ENCODE measurements at regions not wholly inside any gene's neighbourhood (a gene's known extent, or its start where the extent isn't known, plus 50 kb on each side); places are given as distances from the start of the nearest gene placed in this dataset.

DNA sequence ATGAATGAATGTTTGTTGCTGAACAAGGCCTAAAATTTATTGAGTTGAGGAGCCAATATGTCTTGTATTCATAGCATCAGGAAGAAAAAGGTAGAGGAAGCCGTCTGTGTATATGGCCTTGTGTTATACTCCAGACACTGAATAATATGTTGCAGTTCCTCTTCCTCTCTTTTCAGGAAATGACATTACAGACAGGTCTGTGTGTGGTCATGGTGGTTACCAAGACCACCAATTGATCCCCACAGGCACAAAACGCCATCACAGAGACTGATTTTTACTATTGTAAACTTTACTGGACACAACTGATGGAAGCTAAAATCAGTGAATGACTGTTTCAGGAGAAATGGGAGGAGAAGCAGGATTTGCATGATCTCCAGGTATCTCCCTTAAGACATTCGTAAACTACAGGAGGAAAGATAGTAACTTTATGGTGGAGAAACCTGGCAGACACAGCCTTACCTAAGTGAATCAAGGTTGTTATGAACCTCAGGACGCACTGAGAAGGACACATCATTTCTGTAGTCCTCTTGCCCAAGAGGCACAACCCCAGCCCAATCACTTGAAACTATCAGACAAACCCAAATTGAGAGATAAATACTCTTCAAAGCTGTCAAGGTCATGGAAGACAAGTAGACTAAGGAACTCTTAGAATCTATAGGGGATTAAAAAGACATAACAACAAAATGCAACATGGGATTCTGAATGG, 334.1 kb upstream of the RGS6 start:
- DNase-seq (ENCODE audit: low read depth), result no peak

DNA sequence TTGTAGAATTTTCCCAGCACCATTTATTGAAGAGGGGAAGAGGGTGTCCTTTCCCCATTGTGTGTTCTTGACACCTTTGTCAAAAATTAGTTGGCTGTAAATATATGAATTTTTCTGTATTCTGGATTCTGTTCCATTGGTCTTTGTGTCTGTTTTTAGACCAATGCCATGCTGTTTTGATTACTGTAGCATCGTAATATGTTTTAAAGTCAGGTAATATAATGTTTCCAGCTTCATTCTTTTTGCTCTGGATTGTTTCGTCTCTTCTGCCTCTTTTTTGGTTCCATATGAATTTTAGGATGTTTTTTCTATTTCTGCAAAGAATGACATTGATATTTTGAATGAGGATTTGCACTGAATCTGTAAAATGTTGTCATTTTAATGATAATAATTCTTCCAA, 331.9 kb upstream of the RGS6 start:
- DNase-seq (ENCODE audit: low read depth), result no peak

DNA sequence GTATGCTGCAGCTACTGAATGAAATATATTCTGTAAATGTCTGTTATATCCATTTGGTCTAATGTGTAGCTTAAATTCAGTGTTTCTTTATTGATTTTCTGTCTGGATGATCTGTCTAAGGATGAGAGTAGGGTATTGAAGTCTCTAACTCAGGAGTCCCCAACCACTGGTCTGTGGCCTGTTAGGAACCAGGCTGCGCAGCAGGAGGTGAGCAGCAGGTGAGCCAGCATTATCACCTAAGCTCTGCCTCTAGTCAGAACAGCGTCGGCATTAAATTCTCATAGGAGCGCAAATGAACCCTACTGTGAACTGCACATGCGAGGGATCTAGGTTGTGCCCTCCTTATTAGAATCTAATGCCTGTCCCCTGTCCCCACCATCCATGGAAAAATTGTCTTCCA, 329.7 kb upstream of the RGS6 start:
- no peak for DNase-seq (ENCODE audit: low read depth)

DNA sequence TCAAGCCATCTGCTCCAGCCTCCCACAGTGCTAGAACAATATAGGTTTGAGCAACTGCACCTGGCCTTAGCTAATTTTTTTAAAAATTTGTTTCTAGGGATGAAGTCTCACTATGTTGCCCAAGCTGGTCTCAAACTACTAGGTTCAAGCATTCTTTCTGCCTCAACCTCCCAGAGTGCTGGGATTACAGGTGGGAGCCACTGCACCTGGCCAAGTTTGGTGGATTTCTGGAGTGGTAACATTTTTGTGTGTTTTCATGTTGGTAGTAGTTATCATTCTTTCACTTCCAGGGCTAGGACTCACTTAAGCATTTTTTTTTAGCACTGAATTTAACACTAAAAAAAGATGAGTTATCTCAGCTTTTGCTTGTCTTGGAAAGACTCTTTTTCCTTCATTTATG, 328.0 kb upstream of the RGS6 start:
- no peak for DNase-seq (ENCODE audit: low read depth)

DNA sequence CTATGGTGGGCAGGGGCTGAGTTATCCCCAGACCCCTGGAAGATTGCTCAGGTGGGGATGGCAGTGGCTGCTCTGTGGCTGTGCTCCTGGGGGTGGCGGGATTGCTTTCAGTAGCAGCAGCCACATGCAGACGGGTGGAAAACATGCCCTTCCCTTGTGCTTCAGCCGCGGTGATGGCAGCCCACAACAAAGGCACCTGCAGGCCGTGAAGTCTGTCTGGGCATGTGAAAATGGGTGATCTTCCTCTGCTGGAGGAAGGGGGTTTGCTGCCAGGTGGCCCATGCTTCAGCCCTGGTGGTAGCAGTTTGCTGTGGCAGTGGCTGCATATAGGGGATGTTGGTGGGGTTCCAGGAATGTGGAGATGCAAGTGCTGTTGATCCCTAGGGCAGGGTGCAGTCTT, 326.2 kb upstream of the RGS6 start:
- no peak for DNase-seq (ENCODE audit: low read depth)

DNA sequence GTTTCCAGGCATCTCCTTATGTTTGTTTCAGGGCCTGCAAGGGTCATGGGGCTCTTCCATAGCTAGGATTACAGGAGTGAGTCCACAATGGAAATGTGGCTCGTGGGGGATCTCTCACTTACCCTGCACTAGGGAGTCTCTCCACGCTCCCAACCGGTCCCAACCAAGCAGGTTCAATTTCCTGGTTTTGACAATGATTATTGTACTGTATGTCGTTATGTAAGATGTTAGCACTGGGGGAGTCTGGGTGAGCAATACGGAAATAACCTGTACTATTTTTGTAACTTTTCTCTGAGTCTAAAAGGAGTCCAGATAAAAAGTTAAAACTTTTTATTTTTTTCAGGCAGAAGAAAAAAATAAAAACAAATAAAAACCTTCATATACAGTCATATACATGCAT, 325.7 kb upstream of the RGS6 start:
- no peak for DNase-seq (ENCODE audit: low read depth)

DNA sequence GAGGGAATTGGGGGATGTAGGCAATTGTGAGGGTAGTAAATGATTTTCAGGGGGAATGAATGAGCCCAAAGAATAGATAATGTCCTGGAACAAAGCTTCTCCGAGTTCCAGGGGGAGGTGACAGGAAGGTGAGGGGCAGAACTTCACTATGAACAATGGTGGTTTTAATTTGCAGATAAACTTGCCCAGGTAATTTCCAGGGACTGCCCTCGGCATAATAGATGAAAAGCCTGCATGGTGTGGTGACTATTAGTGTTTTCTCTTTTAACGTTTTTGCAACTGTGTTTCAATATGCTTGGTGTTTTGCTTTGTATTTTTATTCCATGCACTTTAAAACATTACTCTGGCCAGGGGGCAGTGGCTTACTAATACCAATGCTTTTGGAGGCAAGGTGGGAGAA, 325.2 kb upstream of the RGS6 start:
- no peak for DNase-seq (ENCODE audit: low read depth)

DNA sequence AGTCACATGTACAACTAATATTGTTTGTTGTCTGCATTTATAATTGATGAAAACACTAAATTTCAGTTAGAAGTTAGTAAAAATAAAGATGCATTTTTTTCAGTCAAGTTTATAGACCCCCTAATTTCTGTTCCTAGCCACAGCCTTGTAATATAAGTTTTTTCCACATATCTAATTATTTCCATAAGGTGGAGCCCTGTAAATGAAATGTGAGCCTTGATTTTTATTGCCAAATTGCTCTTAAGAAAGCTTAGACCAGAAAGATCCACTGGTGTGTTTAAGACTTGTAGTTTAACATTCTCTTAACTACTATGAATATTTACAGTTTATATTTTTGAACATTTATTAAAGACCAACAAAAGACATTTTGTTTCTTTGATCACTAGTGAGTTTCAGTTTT, 322.1 kb upstream of the RGS6 start:
- DNase-seq (ENCODE audit: low read depth), result peak; percentile 31

DNA sequence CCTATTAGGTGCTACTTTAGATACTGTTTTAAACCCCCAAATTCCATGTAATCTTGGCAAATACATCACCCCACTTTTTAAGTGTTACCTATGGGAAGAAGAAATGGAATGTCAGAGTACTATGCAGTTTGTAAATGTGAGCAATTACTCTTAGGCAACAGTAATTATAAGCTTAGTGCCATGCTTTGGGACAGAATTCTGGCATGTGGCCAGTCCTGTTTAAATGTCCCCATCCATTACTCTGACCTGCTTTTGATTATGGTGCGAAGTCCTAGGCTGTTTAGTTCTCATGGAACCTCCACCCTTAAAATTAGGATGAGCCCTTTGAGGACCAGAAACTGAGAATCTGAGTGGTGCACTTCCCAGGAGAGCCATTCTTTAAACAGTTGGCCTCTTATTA, 321.4 kb upstream of the RGS6 start:
- DNase-seq (ENCODE audit: low read depth), result no peak

DNA sequence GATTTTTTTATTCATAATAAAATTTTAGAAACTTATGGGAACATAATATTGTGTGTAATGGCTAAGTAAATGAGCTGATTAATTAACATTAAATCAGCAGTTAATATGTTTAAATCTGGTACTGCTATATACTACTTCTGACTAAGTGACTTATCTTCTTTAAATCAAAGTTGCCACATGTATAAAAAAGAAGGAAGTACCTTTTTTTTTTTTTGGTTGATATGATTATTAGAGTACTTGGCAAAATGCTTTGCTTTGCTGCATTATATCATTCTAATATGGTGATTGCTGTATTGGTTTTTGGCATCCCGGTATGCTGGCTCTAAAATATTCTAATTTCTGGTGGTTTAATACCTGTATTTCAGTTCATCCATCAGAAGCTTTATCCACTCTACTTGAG, 319.1 kb upstream of the RGS6 start:
- no peak for DNase-seq (ENCODE audit: low read depth)

DNA sequence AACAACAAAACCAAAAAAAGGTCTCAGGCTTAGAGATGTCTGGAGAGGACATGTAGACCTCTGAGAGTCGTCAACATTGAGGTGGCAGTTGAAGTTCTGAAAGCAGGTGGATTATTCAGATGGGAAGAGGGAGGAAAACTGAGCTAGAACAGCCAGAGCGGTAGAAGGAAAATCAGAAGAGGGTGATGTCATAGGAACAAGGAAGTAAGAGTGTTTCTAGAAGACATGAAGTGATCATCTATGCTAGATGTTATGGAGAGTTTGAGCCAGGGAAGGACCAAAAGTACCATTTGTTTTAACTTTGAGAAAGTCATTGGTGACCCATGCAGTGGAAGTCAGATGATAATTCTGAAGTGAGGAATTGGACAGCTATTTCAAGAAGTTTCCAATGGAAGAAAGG, 316.2 kb upstream of the RGS6 start:
- no peak for DNase-seq (ENCODE audit: low read depth)

DNA sequence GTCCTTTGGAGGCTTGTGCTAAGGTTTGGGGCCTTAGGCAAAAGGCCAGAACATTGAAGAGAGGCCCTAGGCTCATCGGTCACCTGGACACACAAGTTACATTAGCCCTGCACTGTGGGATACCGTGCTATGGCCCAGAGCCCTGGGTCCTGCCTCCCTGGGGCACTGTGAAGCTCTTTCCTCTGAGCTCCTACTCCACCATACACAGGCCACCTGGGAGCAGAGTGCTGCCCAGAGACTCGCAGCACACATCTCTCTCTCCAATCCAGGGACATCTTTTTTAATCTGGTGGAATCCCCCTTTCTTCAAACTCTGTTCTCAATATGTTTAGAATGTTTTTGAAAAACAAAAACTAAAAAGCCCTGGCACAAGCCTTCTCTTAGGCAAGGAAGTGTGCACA, 314.2 kb upstream of the RGS6 start:
- DNase-seq (ENCODE audit: low read depth), result no peak

DNA sequence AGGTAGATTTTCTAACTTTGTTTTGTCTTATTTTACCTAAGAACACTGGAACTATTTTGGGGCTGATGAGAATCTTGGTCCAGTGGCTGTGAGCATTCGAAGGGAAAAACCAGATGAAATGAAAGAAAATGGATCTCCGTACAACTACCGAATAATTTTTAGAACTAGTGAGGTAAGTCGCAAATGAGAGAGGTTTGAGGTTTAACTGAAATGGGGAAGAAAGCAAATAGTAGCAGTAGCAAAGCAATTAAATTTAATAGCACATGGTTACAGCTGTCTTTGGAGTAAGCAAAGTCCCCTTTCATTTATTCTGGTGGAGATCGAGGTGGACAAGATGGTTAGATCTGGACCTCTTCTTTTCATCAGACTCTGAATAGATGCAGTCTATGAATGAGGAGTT, 313.5 kb upstream of the RGS6 start:
- no peak for DNase-seq (ENCODE audit: low read depth)

DNA sequence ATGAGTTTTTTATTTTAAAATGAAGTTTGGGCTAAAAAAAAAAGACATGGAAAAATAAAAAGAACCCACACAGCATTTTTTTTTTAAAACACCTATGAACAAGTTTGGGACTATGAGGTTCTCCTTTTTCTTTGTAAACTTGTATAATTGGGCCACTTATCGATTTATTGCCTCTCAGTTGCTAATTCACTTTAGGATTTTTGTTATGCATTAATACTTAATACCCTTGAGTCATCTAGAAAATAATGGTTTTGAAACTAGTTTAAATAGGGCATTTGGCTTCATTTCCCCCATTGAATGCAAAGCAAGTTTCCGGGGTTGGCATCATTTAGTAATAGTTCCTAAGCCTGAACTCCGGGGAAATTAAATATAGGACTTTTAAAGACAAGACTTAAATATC, 312.8 kb upstream of the RGS6 start:
- DNase-seq (ENCODE audit: low read depth), result no peak

DNA sequence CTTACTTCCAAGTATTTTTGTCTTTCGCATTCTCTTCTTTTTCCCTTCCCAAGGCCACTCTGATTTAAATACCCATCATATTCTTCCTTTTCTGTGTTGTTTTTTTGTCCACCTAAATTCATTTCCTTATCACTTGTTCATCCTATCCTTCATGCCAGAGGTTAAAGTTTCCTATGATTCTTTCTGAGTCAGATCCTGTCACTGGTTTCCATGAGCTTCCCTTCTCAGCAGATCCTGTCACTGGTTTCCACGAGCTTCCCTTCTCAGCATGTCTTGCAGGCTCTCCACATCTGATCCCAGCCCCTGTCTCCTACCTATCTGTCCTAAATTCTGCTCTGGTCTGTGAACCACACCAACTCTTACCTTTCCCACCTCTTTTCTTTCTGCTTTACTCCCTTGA, 311.8 kb upstream of the RGS6 start:
- no peak for DNase-seq (ENCODE audit: low read depth)

DNA sequence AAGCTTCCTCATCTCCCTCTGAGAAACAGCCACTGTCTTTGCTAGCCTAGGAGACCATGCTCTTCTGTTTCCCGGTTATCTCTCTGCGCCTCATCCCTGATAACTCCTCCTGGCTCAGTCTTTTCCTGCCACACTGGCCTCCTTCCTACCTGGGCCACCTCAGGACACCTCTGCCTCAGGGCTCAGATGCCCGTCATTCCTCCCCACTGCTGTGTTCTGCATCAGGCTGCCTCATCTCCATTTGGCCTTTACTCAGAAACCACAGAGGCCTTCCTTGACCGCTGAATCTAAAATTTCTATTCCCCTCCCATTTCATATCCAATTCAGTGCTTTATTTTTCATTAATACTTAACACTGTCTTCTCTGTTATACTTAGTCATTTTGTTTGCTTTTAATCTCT, 311.0 kb upstream of the RGS6 start:
- DNase-seq (ENCODE audit: low read depth), result no peak

DNA sequence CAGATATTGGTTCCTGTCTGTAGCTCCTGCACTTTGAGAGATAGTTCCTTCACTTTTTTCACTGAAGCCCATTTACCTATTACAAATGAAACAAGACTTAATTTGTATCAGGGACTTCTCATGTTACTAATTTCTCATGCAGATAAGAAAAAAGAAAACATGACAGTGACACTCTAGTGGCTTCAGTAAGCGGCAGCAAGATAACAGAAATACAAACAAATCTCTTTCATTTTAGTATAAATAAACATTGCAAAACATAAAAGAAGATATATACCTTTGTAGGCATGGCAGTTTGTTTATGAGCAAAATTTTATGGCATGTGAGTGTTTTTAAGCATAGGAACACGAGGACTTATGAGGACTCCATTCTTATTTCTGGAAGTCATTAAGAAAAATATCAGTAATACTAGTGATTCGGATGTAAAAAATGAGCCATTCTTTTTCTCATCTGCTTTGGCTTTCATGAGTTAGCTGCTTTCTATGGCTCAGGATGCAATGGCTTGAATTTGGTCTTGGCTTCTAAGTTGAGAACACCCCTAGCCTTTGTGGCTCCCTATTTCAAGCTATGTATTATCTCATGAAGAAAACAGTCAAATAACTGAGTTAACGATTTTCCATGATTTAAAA, 310.1 kb upstream of the RGS6 start:
- DNase-seq (ENCODE audit: low read depth), result no peak

DNA sequence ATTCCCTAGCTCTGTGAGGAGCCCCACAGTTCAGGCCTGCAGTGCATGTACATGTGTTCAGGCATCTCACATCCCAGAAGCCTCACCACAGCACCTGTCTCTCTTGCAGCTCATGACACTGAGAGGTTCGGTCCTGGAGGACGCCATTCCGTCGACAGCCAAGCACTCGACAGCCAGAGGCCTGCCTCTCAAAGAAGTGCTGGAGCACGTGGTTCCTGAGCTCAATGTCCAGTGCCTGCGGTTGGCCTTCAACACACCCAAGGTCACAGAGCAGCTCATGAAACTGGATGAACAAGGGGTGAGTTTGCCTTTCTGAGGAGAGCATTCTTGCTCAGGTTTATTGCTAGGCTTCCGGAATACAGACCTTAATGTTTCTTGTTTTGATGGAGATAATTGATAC, 308.3 kb upstream of the RGS6 start:
- DNase-seq (ENCODE audit: low read depth), result no peak

DNA sequence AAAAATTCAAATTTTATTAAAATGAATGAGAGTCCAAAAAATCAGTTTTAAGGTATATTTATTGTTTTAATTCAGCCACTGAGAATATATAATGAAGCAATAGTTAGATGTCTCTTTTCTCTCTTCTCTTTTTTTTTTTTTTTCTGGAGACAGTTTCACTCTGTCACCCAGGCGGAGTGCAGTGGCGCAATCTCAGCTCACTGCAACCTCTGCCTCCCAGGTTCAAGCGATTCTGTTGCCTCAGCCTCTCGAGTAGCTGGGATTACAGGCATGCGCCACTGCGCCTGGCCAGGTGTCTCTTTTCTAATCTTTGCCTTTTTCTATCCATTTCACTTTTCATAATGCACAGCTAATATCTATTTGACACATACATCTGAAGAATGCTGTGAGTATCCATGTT, 307.1 kb upstream of the RGS6 start:
- no peak for DNase-seq (ENCODE audit: low read depth)

DNA sequence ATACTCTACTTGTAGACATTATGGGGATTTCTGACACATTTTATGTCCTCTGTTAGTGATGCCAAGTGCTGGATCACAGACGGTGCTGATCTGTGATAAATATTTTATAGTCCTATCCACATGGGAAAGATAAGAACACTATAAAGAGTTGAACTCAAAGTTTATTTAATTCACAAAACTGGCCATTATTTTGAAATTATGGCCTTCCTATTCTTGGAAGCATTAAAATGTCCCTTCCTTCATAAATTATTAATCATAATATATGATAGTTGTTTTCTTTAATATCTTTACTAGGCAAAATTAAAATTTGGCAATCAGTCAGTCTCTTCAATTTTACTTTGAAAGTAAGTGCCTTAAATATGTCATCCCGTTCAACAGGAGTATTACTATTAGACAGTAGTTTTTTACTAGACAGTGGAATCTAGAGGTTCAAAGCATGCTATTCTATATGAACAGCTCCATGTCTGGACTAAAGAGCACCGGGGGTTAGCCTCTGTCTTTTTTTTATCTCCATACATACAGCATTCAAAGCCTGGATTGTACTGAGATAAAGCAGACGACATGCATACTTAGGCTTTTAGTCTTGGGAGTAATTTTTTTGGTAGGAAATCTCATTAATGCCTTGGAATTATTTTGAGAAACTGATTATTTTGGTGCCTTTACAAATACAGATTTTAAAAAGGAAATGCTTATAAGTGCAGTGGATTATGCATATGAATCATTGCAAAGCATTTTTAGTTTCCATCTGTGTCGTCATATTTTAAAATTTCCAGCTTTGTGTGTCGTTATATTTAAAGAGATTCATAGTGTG, 306.1 kb upstream of the RGS6 start:
- DNase-seq (ENCODE audit: low read depth), result no peak

DNA sequence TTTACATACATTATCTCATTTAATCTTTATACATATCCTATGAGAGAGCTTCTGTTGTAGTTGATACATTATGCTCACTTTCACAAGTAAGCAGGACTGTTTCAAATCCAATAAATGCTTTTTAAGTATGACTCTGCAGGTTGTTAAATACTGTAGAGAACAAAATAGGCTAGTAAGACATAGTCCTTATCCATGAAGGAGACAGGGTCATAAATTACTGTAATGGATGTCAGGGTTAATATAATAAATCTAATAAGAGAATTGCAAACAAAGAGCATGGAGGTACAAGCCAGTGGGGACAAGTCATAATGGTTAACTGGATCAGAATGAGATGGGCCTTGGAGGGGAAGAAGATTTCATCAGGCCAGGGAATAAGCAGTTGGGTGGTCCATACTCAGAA, 303.8 kb upstream of the RGS6 start:
- no peak for DNase-seq (ENCODE audit: low read depth)

DNA sequence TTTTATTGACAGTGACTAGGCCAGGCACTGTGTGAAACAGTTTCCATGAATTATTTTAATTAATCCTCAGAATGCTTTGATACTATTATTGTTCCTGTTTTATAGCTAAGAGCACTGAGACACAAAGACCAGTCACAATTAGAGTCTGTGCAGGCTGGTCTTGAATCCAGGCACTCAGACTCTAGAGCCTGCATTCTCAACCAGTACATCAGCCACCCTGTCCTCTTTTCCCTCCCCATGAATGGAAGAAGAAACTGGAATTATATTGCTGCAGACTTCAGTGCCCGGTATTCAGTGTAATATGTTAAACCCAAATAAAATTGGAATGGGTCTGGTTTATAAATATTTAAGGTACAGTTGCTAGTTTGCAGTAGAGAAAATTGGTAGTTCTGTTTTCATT, 303.0 kb upstream of the RGS6 start:
- DNase-seq (ENCODE audit: low read depth), result no peak

DNA sequence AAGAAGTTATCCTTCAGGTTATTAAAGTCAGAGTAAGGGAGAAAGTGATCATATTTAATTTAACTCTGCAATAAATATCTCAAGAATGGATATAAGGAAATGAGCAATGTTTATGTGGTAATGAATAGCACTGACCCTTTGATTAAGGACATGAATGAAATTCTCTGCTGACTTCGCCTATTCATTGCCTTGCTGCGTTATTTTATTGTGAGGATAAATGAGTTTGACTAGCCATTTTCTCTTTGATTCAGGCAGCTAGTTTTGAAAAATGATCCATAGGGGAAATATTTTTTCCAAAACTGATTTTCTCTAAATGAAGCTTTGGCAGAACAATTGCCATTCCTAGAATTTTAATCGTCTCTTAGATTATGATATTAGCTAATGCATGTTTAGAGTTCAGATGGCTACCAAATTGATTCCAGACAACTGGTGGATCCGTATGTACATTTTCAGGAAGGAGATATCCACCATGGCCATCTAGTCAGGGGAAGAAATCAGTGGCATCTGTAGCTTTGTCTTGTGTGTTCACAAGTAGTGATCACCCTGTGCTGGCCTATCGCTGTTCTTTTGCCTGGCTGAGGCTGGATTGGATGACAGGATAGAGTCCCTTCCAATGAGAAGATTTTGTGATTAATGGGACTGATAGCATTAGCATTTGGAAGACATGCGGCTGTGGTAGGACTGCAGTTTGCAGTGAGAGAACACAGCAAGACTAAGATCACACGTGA, 302.3 kb upstream of the RGS6 start:
- DNase-seq (ENCODE audit: low read depth), result no peak
